K562 (cell line): ENCODE measurements at regions not wholly inside any gene's neighbourhood (a gene's known extent, or its start where the extent isn't known, plus 50 kb on each side); places are given as distances from the start of the nearest gene placed in this dataset.

Experiments used
- ATAC-seq: fragments of 200-7000 bp; cut with Tn5 transposase; 3 replicates; pipeline ENCODE4 v1.9.1; 2020; ENCODE audit warnings: moderate library complexity
- BruUV-seq: library from RNA; stranded (reverse); fragments of 400-500 nt; replicated peaks from 2 replicates; lab custom pipeline; 2021; lab: Mats Ljungman, UMichigan
- CTCF ChIA-PET: fragments of 300-600 bp; formaldehyde crosslinking; extraction: SDS; loops from one replicate; lab custom pipeline; 2021; ENCODE audit warnings: low intra/inter-chr PET ratio; lab: Yijun Ruan, JAX
- POLR2A ChIA-PET: fragments of 300-600, 350-650 bp; sonication (Branson Sonifier 250); formaldehyde crosslinking; extraction: SDS; loops from one replicate; lab custom pipeline; 2021; ENCODE audit warnings: antibody characterized with exemption, inconsistent platforms; lab: Yijun Ruan, JAX
- DNase-seq, 4 experiments: peaks; one replicate each; pipeline versions ENCODE4 v3.0.0 to v3.0.0-alpha.2; 2011 to 2018; ENCODE audit warnings: low spot score in 3 of 4, mixed read lengths in 3 of 4; ENCODE audit errors: extremely low read depth in 1 of 4
- FAIRE-seq: peaks from 2 replicates; lab custom pipeline; 2011; peaks lifted over from hg19 to GRCh38; lab: Jason Lieb, UNC
- H2AFZ ChIP-seq: 2 replicates; pipeline ENCODE4 v1.6.0; 2011; ENCODE audit warnings: low read depth, low read length, control low read depth, inconsistent platforms
- H3K27ac ChIP-seq: fragments of 200-600 bp; 3 replicates; pipeline ENCODE4 v1.8.0; 2011; ENCODE audit warnings: low read depth, mild to moderate bottlenecking, control low read depth, inconsistent platforms, low read length, moderate library complexity, mixed read lengths; ENCODE audit errors: extremely low read depth
- H3K27me3 ChIP-seq, 2 experiments: fragments of 300-600 bp in 1 of 2; 2 replicates in 1 of 2; 3 replicates in 1 of 2; pipeline versions ENCODE4 v1.6.0 to v1.8.0; 2011; ENCODE audit warnings: inconsistent platforms in 2 of 2, low read length in 2 of 2, mild to moderate bottlenecking in 1 of 2, mixed read lengths in 1 of 2, moderate library complexity in 1 of 2; ENCODE audit not compliant: control insufficient read depth in 2 of 2, insufficient read depth in 2 of 2
- H3K36me3 ChIP-seq: fragments of 300-600 bp; 3 replicates; pipeline ENCODE4 v1.8.0; 2011; ENCODE audit warnings: mild to moderate bottlenecking, low read length, inconsistent platforms; ENCODE audit not compliant: control insufficient read depth, insufficient read depth
- H3K4me1 ChIP-seq, 2 experiments: fragments of 200-600 bp in 1 of 2; replicated peaks in 1 of 2; 2 replicates in 1 of 2; 3 replicates in 1 of 2; pipeline versions ENCODE4 v1.5.1 to v1.8.0; 2011; ENCODE audit warnings: inconsistent platforms in 2 of 2, low read length in 2 of 2, mild to moderate bottlenecking in 1 of 2, mixed read lengths in 1 of 2, moderate library complexity in 1 of 2; ENCODE audit not compliant: control insufficient read depth in 2 of 2, insufficient read depth in 2 of 2
- H3K4me2 ChIP-seq: 2 replicates; pipeline ENCODE4 v1.6.1; 2011; ENCODE audit warnings: low read length, control low read depth, inconsistent platforms, mixed read lengths; ENCODE audit not compliant: insufficient read depth
- H3K4me3 ChIP-seq: fragments of 200-600 bp; sonication (generic), shearing (Covaris generic); 2 replicates; pipeline ENCODE4 v1.5.1; 2016; ENCODE audit warnings: control low read depth, inconsistent platforms
- H3K79me2 ChIP-seq: fragments of 200-600 bp; 3 replicates; pipeline ENCODE4 v1.8.0; 2011; ENCODE audit warnings: low read length, inconsistent platforms; ENCODE audit not compliant: control insufficient read depth, insufficient read depth
- H3K9ac ChIP-seq, 2 experiments: 2 replicates each; pipeline versions ENCODE4 v1.6.0 to v1.6.1; 2011; ENCODE audit warnings: low read depth in 2 of 2, low read length in 2 of 2, control low read depth in 1 of 2, inconsistent platforms in 1 of 2, mild to moderate bottlenecking in 1 of 2, mixed read lengths in 1 of 2; ENCODE audit not compliant: insufficient read depth in 1 of 2
- H3K9me1 ChIP-seq: one replicate; pipeline ENCODE4 v1.6.0; 2011; ENCODE audit warnings: inconsistent platforms, mild to moderate bottlenecking, low read length, moderate library complexity; ENCODE audit not compliant: control insufficient read depth, insufficient read depth
- H3K9me3 ChIP-seq: replicated peaks from 2 replicates; pipeline ENCODE4 v1.5.1; 2011; ENCODE audit warnings: low read depth, low read length, inconsistent platforms; ENCODE audit not compliant: control insufficient read depth, insufficient read depth
- H4K20me1 ChIP-seq: replicated peaks from 2 replicates; pipeline ENCODE4 v1.6.1; 2011; ENCODE audit warnings: low read length, inconsistent platforms, mixed read lengths; ENCODE audit not compliant: control insufficient read depth, insufficient read depth
- ASH1L ChIP-seq: fragments of 450-650 bp; IDR thresholded peaks from 2 replicates; pipeline ENCODE4 v1.6.1; 2018; ENCODE audit warnings: borderline replicate concordance, mild to moderate bottlenecking, low read depth; ENCODE audit not compliant: partially characterized antibody
- BRF1 ChIP-seq: IDR thresholded peaks from 3 replicates; pipeline ENCODE4 v1.6.1; 2011; ENCODE audit warnings: borderline replicate concordance, mild to moderate bottlenecking; ENCODE audit not compliant: insufficient read length; ENCODE audit errors: extremely low read depth
- DLX4 ChIP-seq: fragments of 250-450 bp; sonication (Bioruptor Pico); IDR thresholded peaks from 2 replicates; pipeline ENCODE4 v1.6.1; 2021; ENCODE audit warnings: mild to moderate bottlenecking
- EZH2 ChIP-seq: IDR thresholded peaks from 2 replicates; pipeline ENCODE4 v1.6.1; 2012; ENCODE audit warnings: low read depth, mild to moderate bottlenecking, inconsistent platforms, low read length, borderline replicate concordance
- HNRNPL ChIP-seq: fragments of 200-400 bp; formaldehyde crosslinking; IDR thresholded peaks from 2 replicates; pipeline ENCODE4 v1.6.1; 2017; ENCODE audit warnings: low read depth, mild to moderate bottlenecking, low read length
- KLF13 ChIP-seq: fragments of 450-650 bp; IDR thresholded peaks from 2 replicates; pipeline ENCODE4 v1.6.1; 2016; ENCODE audit warnings: missing genetic modification characterization, low read depth, mild to moderate bottlenecking, missing compliant biosample characterization, moderate library complexity, borderline replicate concordance
- KLF6 ChIP-seq: fragments of 250-450 bp; sonication (Bioruptor Pico); IDR thresholded peaks from 2 replicates; pipeline ENCODE4 v1.4.0; 2020; ENCODE audit warnings: mild to moderate bottlenecking, moderate library complexity, borderline replicate concordance
- NKRF ChIP-seq: fragments of 450-650 bp; IDR thresholded peaks from 2 replicates; pipeline ENCODE4 v1.6.1; 2016; ENCODE audit warnings: borderline replicate concordance
- PHTF2 ChIP-seq: fragments of 250-450 bp; sonication (Bioruptor Pico); IDR thresholded peaks from 2 replicates; pipeline ENCODE4 v1.5.0; 2021; ENCODE audit warnings: mild to moderate bottlenecking
- ZBTB5 ChIP-seq: fragments of 450-650 bp; IDR thresholded peaks from 2 replicates; pipeline ENCODE4 v1.6.1; 2017; ENCODE audit warnings: antibody characterized with exemption
- ZC3H4 ChIP-seq: sonication (generic); formaldehyde crosslinking; IDR thresholded peaks from 2 replicates; pipeline ENCODE4 v1.9.0; 2021; ENCODE audit warnings: missing genetic modification reagents, borderline replicate concordance
- ZNF277 ChIP-seq: fragments of 250-450 bp; sonication (Bioruptor Pico); IDR thresholded peaks from 2 replicates; pipeline ENCODE4 v1.8.0; 2022; ENCODE audit warnings: inconsistent platforms, mild to moderate bottlenecking, moderate library complexity, borderline replicate concordance
- WGBS: fragments of 100-300 bp; shearing (Covaris generic); methylation state at CpG from one replicate; pipeline ENCODE4 v1.1.6; 2016; ENCODE audit warnings: low coverage, mixed read lengths; ENCODE audit not compliant: insufficient coverage; ENCODE audit errors: missing lambda C conversion rate; 5-methylcytosine and 5-hydroxymethylcytosine counted together
- in situ Hi-C: fragments of 300-500 bp; cut with MboI; formaldehyde crosslinking; loops from 4 replicates; pipeline ENCODE4 v1.15.0; 2018; ENCODE audit warnings: inconsistent platforms, mixed read lengths
- intact Hi-C: fragments of 100-400 bp; cut with micrococcal nuclease; formaldehyde crosslinking; loops from 2 replicates; pipeline ENCODE4 v1.14.2; 2022

GRCh38 chr5:162558120-162558519, 490.5 kb downstream of the GABRG2 start:
- FAIRE-seq (no peak), ATAC-seq (no peak), DNase-seq (no peak)
- POLR2A ChIA-PET: no interaction called here
- CTCF ChIA-PET: no interaction called here
- Histone ChIP-seq H4K20me1 (no peaks in the 10 kb centered on the region), H3K4me2 (no peak overlapping the region), H3K9ac (no peak overlapping the region), H3K79me2 (no peaks in the 10 kb centered on the region), H3K4me3 (no peak overlapping the region), H3K9me3 (no peaks in the 10 kb centered on the region), H3K27me3 (no peaks in the 10 kb centered on the region), H3K9me1 (no peaks in the 10 kb centered on the region), H2AFZ (no peak overlapping the region), H3K36me3 (no peaks in the 10 kb centered on the region), H3K4me1 (no peaks in the 10 kb centered on the region), H3K27ac (no peak overlapping the region)
- no TSS peak for BruUV-seq
- intact Hi-C loops (no loop called here), in situ Hi-C loops (no loop called here)
- 0% methylated on average over 6 of the region's 6 CpGs for WGBS
- TF ChIP-seq NKRF: no peak
- no peak for TF ChIP-seq KLF6
- no peak for TF ChIP-seq ZNF277 (CRISPR knock-in tag)
- no peak for TF ChIP-seq PHTF2 (CRISPR knock-in tag)
- no peak for TF ChIP-seq BRF1
- no peak for TF ChIP-seq KLF13 (tag)
- TF ChIP-seq EZH2: no peak
- no peak for TF ChIP-seq DLX4 (CRISPR knock-in tag)
- TF ChIP-seq ZC3H4: no peak
- TF ChIP-seq HNRNPL: no peak
- no peak for TF ChIP-seq ZBTB5
- TF ChIP-seq ASH1L: no peak
